Medulla oblongata (tissue), 1 donor: ENCODE measurements at regions not wholly inside any gene's neighbourhood (a gene's known extent, or its start where the extent isn't known, plus 50 kb on each side); places are given as distances from the start of the nearest gene placed in this dataset.

Experiments used
- DNase-seq: peaks from one replicate; pipeline ENCODE4 v3.0.0-alpha.2; 2015; ENCODE audit errors: extremely low spot score

- no peak for DNase-seq
These were observed 968.7 kb upstream of the ADGRB3 start for GRCh38 chr6:67666177-67666964.

DNA sequence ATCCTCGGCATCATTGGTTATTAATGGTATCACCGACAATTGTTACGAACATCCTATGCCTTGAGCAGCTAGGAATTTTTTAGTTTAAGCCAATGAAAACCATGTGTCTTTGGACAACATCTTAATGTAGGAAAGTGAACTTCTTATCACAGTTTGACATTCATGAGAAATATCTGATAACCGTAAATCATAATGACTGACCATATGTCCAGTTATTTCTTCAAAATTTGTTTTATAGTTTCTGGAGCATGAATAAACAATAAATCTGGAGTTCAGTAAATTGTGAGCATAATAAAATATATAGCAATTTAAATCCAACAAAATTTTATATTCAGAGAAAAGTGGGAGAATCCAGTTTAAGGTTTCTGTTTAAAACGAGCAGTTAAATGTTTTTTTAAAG, 970.1 kb upstream of the ADGRB3 start:
- DNase-seq, result no peak

DNA sequence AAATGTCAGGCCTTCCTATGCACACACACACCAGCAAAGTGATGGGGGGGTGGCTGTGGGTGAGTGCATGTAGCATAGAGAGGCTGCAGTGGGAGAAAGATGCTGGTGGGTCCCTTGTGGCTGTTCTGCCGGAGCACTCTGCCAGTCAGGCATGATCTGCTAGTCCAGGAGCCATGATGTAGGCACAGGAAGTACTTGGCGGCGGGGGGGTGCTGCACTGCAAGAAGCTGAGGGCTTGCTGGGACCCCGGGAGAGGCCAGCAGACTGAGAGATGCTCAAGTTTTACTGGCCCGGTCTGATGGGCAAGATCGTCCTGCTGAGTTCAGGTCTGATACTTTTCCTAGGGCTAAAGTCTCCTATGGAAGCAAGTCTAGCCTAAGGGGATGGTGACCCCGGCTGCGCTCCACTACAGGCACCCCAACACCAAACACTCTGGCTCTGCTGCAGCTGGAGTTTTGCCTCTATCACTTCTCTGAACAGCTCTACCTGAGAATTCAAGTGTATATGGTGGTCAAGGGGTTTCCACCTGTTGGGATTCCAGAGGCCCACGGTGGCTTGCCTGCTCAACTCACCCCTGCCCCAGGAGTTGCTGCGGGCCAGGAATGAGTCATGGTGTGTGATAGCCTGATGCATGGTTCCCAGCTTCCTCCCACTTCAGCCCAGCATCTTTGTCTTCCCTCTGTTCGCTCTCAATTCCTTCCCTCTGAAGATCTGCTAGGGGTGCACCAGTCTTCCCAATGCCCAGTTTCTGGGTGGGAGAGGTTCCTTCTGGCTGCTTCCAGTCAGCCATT, 971.8 kb upstream of the ADGRB3 start:
- no peak for DNase-seq

- DNase-seq, result no peak
These were observed 981.5 kb upstream of the ADGRB3 start for GRCh38 chr6:67653561-67653960.

DNA sequence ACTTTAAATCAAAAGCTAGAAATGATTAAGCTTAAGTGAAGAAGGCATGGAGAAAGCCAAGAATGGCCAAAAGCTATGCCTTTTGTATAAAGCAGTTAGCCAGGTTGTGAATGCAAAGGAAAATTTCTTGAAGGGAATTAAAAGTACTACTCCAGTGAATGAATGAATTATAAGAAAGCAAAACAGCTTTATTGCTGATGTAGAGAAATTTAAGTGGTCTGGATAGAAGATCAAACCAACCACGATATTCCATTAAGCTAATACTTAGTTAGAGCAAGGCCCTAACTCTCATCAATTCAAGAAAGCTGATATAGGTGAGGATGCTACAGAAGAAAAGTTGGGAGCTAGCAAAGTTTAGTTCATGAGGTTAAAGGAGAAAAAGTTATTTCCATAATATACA, 988.5 kb upstream of the ADGRB3 start:
- no peak for DNase-seq

GRCh38 chr6:67643281-67643680, 991.8 kb upstream of the ADGRB3 start:
- no peak for DNase-seq

DNA sequence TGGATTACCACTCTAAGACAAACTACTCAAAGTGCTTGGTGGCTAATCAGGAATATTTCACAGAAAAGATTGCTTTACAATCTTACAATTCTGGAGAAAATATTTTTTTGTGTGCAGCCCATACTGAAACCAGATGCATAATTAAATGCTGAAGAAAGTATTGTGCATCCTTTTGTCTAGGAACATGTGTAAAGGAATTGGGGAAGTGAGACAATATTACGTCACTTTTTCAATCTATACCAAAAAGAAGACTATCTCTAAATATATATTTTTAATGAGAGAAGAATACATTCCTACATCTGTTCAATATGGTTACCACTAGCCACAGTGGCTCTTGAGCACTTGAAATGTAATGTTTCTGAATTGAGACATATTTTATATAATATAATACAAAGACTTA, 992.5 kb upstream of the ADGRB3 start:
- no peak for DNase-seq

- DNase-seq, result no peak
These were observed 994.6 kb upstream of the ADGRB3 start for GRCh38 chr6:67640484-67640883.

GRCh38 chr6:67639161-67639560, 995.9 kb upstream of the ADGRB3 start:
- no peak for DNase-seq

DNA sequence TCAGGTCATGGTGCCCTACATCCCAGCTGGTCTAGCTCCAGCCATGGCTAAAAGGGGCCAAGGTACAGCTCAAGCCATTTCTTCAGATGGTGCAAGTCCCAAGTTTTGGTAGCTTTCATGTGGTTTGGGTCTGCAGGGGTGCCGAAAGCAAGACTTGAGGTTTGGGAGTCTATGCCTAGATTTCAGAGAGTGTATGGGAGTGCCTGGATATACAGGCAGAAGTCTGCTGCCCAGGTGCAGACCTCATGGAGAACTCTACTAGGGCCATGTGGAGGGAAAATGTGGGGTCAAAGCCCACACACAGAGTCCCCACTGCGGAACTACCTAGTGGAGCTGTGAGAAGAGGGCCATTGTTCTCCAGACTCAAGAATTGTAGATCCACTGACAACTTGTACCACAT, 1000.9 kb upstream of the ADGRB3 start:
- no peak for DNase-seq

DNA sequence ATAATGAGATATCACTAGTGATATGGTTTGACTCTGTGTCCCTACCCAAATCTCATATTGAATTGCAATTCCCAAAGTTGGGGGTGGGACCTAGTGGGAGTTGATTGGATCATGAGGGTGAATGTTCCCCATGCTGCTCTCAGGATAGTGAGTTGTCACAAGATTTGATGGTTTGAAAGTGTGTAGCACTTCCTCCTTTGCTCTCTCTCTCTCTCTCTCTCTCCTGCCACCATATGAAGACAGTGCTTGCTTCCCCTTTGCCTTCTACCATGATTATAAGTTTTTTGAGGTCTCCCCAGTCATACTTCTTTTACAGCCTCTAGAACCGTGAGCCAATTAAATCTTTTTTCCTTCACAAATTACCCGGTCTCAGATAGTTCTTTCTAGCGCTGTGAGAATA, 1002.0 kb upstream of the ADGRB3 start:
- DNase-seq, result no peak

DNA sequence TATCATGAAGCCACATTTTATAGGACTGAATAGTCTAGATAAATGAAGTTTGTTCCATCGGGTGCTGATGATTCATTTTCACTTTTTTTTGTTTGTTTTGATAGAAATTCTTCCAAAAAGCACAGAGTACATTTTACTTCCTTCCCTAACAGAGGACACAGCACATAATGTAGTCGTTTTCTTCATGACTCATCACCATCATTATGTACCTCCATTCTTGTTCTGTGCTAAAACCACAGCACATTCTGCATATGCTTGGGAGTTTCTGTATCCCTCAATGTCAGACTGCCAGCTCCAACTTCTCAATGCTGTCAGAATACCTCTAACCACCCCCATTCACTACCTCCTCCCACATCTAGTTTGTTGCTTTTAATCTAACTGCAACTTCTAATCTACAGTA, 1004.9 kb upstream of the ADGRB3 start:
- no peak for DNase-seq

DNA sequence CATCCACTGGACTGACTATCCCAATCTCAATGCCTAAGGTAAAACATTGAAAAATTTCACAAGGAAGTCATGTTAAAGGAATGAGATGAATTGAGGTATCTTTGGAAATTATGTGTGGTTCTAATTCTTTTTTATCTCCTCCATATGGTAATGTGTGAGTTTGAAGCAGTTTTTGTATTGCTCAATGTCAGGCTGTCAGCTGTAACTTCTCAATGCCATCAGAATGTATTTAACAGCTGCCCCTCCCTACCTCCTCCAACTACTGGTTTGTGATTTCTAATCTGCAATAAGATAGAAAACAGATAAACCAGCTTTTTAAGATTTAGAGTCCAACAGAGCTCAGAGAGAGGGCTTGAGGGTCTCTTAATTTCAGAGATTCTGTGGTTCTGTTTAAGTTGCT, 1005.8 kb upstream of the ADGRB3 start:
- no peak for DNase-seq

- no peak for DNase-seq
These were observed 1019.3 kb upstream of the ADGRB3 start for GRCh38 chr6:67615796-67616195.

DNA sequence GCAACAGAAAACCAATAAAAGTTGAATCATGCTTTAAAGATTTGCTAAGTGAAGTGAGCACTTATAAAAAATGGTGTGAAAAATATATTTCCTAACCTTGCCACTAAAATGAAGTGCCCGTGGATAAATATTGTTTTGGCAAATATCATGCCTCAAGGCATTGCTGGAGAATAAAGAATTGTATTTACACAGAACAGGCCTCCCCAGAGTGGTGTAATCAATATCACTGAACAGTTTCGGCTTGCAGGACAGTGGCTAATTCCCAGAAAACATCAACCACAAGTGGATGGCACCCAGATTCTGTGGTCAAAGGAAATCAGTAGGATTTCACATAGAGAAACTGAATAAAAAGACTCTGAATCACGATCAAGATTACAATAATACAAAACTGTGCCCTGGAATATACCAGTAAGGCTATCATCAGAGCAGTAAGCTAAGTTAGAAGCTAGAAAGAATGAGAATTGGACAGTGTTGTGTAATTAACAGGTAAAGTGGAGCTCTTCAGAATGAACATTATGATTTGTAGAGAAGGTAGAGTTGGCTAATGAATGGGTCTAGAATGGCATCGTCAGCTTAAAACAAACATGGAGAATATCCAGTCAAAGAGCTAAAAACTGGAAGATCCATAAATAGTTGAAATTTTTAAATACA, 1026.9 kb upstream of the ADGRB3 start:
- DNase-seq, result no peak

DNA sequence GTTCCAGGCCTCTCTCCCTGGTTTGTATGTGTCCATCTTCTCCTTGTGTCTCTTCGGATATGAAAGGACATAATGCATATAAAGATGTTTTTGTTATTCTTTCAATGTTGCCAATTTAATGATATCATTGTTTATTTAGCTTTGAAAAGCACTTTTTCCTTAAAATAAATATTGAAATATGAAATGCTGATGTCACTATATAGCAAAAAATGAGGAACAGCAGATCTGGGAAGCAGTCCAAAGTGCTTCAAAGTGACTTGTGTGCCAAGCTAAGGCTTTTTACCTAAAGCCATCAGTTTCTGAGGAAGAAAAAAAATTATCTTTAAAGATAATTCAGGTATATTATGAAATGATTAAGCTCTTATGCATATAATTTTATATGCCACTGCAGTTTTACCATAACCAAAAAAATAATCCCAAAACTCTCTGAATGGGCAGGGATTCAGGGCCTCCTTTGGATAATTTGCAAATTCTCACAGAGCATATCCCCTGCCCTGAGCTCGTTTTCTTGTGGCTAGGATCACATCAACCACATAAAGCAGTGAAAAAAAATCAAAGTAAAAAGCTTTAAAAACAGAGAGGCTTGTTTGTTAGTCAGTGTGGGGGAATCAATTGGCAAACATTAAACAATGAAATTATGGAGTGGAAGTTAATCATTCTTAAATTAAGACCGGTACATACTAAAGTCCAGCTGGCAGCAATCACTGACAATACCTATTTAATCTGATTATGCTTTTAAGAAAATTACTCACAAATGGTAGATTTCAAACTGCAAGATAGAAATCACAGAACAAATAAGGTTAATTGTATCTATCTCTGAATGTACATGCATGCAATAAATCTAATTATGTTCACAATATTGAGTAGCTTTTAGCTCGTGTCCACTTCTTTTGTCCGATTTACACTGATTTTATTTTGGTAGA, 1027.9 kb upstream of the ADGRB3 start:
- DNase-seq, result no peak

- DNase-seq, result no peak
These were observed 1040.7 kb upstream of the ADGRB3 start for GRCh38 chr6:67594366-67594765.

DNA sequence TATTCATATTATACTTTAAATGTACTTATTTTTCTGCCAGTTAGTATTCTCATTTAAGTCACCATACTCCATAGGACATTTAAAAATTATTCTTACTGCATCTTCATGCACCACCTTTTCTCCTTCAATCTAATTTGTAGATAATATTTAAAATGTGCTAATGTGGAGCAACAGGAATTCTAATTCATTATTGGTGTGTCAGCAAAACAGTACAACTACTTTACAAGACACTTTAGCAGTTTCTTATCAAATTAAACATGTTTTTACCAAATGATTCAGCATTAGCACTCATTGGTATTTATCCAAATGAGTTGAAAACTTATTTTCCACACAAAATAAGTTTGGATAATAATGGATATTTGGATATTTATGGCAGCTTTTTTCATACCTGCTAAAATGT, 1041.8 kb upstream of the ADGRB3 start:
- DNase-seq, result no peak

- DNase-seq, result no peak
These were observed 1043.2 kb upstream of the ADGRB3 start for GRCh38 chr6:67591910-67592309.

- no peak for DNase-seq
These were observed 1067.2 kb upstream of the ADGRB3 start for GRCh38 chr6:67567842-67568241.

- DNase-seq, result no peak
These were observed 1071.4 kb upstream of the ADGRB3 start for GRCh38 chr6:67563671-67564070.

GRCh38 chr6:67560068-67560467, 1075.0 kb upstream of the ADGRB3 start:
- DNase-seq, result no peak
